ENCODE measurements at regions not wholly inside any gene's neighbourhood (a gene's known extent, or its start where the extent isn't known, plus 50 kb on each side); places are given as distances from the start of the nearest gene placed in this dataset.

GRCh38 chr2:121131375-121131774 is 153.6 kb downstream of the TFCP2L1 start:
- TF ChIP-seq POLR2A (IDR thresholded peaks at IDR 0.05) = no peak
- TF ChIP-seq CTCF (IDR thresholded peaks at IDR 0.05) = no peak

Measured in ovary (tissue), 3 donors.